Neural progenitor cell (in vitro differentiated cells): ENCODE measurements at regions not wholly inside any gene's neighbourhood (a gene's known extent, or its start where the extent isn't known, plus 50 kb on each side); places are given as distances from the start of the nearest gene placed in this dataset.
A peak's percentile ranks its signal among the peaks of the same experiment; 100 is the strongest.

Experiments used
- DNase-seq: peaks from one replicate; pipeline ENCODE4 v3.0.0-alpha.2; 2016; ENCODE audit warnings: low spot score
- H2AFZ ChIP-seq: fragments of 200-600 bp; sonication (generic); replicated peaks from 2 replicates; pipeline ENCODE4 v1.6.1; 2016; ENCODE audit warnings: antibody characterized with exemption
- H3F3A ChIP-seq: fragments of 200-600 bp; sonication (generic); 2 replicates; pipeline ENCODE4 v1.6.1; 2016; ENCODE audit warnings: antibody characterized with exemption, low read depth
- H3K27ac ChIP-seq: fragments of 200-600 bp; sonication (generic); 2 replicates; pipeline ENCODE4 v1.5.1; 2016; ENCODE audit warnings: mild to moderate bottlenecking
- H3K27me3 ChIP-seq: fragments of 200-600 bp; sonication (generic); 2 replicates; pipeline ENCODE4 v1.6.1; 2016; ENCODE audit warnings: mild to moderate bottlenecking, moderate library complexity
- H3K36me3 ChIP-seq: fragments of 200-600 bp; sonication (generic); 2 replicates; pipeline ENCODE4 v1.5.1; 2016
- H3K4me1 ChIP-seq: fragments of 200-600 bp; sonication (generic); 2 replicates; pipeline ENCODE4 v1.6.1; 2016; ENCODE audit warnings: mixed run types
- H3K4me2 ChIP-seq: fragments of 200-600 bp; sonication (generic); 2 replicates; pipeline ENCODE4 v1.6.1; 2016
- H3K4me3 ChIP-seq: fragments of 200-600 bp; sonication (generic); 2 replicates; pipeline ENCODE4 v1.5.1; 2016
- H3K79me2 ChIP-seq: fragments of 200-600 bp; sonication (generic); 2 replicates; pipeline ENCODE4 v1.6.1; 2016; ENCODE audit warnings: low read depth
- H3K9ac ChIP-seq: fragments of 200-600 bp; sonication (generic); 2 replicates; pipeline ENCODE4 v1.6.1; 2016
- H3K9me3 ChIP-seq: fragments of 200-600 bp; sonication (generic); 2 replicates; pipeline ENCODE4 v1.5.1; 2016; ENCODE audit warnings: low read depth
- H4K20me1 ChIP-seq: fragments of 200-600 bp; sonication (generic); 2 replicates; pipeline ENCODE4 v1.6.1; 2016; ENCODE audit warnings: low read depth
- H3K27ac Mint-ChIP-seq: 3 replicates; pipeline ENCODE4 v1.8.0; 2021; ENCODE audit warnings: mixed read lengths
- H3K27me3 Mint-ChIP-seq: 2 replicates; pipeline ENCODE4 v1.8.0; 2022; ENCODE audit warnings: low read depth, mild to moderate bottlenecking, inconsistent platforms, moderate library complexity, mixed read lengths; ENCODE audit not compliant: insufficient read depth
- H3K36me3 Mint-ChIP-seq: 3 replicates; pipeline ENCODE4 v1.8.0; 2021; ENCODE audit warnings: mixed read lengths
- H3K4me1 Mint-ChIP-seq: 3 replicates; pipeline ENCODE4 v1.8.0; 2021; ENCODE audit warnings: mixed read lengths
- H3K4me3 Mint-ChIP-seq: 3 replicates; pipeline ENCODE4 v1.8.0; 2021; ENCODE audit warnings: mild to moderate bottlenecking, moderate library complexity, mixed read lengths
- H3K9me3 Mint-ChIP-seq: 3 replicates; pipeline ENCODE4 v1.8.0; 2020; ENCODE audit warnings: mixed read lengths
- CTCF ChIP-seq: fragments of 200-600 bp; sonication (generic); IDR thresholded peaks from 2 replicates; pipeline ENCODE4 v1.5.1; 2017; ENCODE audit warnings: antibody characterized with exemption, mild to moderate bottlenecking
- EZH2 ChIP-seq: fragments of 200-600 bp; sonication (generic); IDR thresholded peaks from 2 replicates; pipeline ENCODE4 v1.6.1; 2017; ENCODE audit warnings: antibody characterized with exemption, mild to moderate bottlenecking, moderate library complexity
- EZH2phosphoT487 ChIP-seq: fragments of 200-600 bp; sonication (generic); IDR thresholded peaks from 2 replicates; pipeline ENCODE4 v1.6.1; 2017; ENCODE audit warnings: antibody characterized with exemption

- Histone ChIP-seq H3K36me3 (no peaks in the 10 kb centered on the region), H3K4me3 (no peak overlapping the region), H3F3A (no peaks in the 10 kb centered on the region), H3K9me3 (no peaks in the 10 kb centered on the region), H3K27ac (no peak overlapping the region), H2AFZ (no peak overlapping the region), H3K4me2 (no peak overlapping the region), H4K20me1 (no peaks in the 10 kb centered on the region), H3K4me1 (no peaks in the 10 kb centered on the region), H3K27me3 (no peaks in the 10 kb centered on the region), H3K9ac (no peak overlapping the region), H3K79me2 (no peaks in the 10 kb centered on the region)
- Mint-ChIP-seq H3K4me3 (no peak overlapping the region), H3K27ac (no peak overlapping the region), H3K36me3 (peaks cover 2% of the 10 kb centered on the region), H3K9me3 (peaks cover 9% of the 10 kb centered on the region), H3K4me1 (peaks cover 35% of the 10 kb centered on the region), H3K27me3 (peaks cover 8% of the 10 kb centered on the region)
- TF ChIP-seq EZH2 (no peak), EZH2phosphoT487 (no peak)
- DNase-seq = no peak
Observed at GRCh38 chr5:4078544-4078943, 482.9 kb downstream of the IRX1 start.

GRCh38 chr5:4079831-4080230 is 484.2 kb downstream of the IRX1 start:
- Mint-ChIP-seq H3K27ac (no peak overlapping the region), H3K4me1 (peaks cover 35% of the 10 kb centered on the region), H3K36me3 (peaks cover 2% of the 10 kb centered on the region), H3K4me3 (no peak overlapping the region), H3K9me3 (peaks cover 9% of the 10 kb centered on the region), H3K27me3 (peaks cover 9% of the 10 kb centered on the region)
- Histone ChIP-seq H3F3A (no peaks in the 10 kb centered on the region), H3K36me3 (no peaks in the 10 kb centered on the region), H4K20me1 (no peaks in the 10 kb centered on the region), H3K27me3 (no peaks in the 10 kb centered on the region), H3K4me3 (no peak overlapping the region), H3K79me2 (no peaks in the 10 kb centered on the region), H3K4me1 (no peaks in the 10 kb centered on the region), H3K9ac (no peak overlapping the region), H2AFZ (no peak overlapping the region), H3K27ac (no peak overlapping the region), H3K4me2 (no peak overlapping the region), H3K9me3 (no peaks in the 10 kb centered on the region)
- TF ChIP-seq CTCF (no peak), EZH2 (no peak), EZH2phosphoT487 (no peak)
- no peak for DNase-seq

- Histone ChIP-seq H3K36me3 (no peaks in the 10 kb centered on the region), H3K27me3 (no peaks in the 10 kb centered on the region), H3K27ac (no peak overlapping the region), H3K79me2 (no peaks in the 10 kb centered on the region), H3F3A (no peaks in the 10 kb centered on the region), H3K4me2 (no peak overlapping the region), H3K9ac (no peak overlapping the region), H3K4me1 (no peaks in the 10 kb centered on the region), H3K9me3 (no peaks in the 10 kb centered on the region), H2AFZ (no peak overlapping the region), H4K20me1 (no peaks in the 10 kb centered on the region), H3K4me3 (no peak overlapping the region)
- Mint-ChIP-seq H3K4me3 (peak overlapping the region; percentile 37), H3K27ac (peak overlapping the region; percentile 50), H3K9me3 (peaks cover 6% of the 10 kb centered on the region), H3K36me3 (peaks cover 2% of the 10 kb centered on the region), H3K27me3 (peaks cover 9% of the 10 kb centered on the region), H3K4me1 (peaks cover 35% of the 10 kb centered on the region)
- DNase-seq = no peak
- TF ChIP-seq CTCF = no peak
- TF ChIP-seq EZH2 = no peak
- no peak for TF ChIP-seq EZH2phosphoT487
Observed at GRCh38 chr5:4080370-4080769, 484.7 kb downstream of the IRX1 start.

GRCh38 chr5:4081059-4081458 is 485.4 kb downstream of the IRX1 start:
- no peaks in the 10 kb centered on the region for H3K27me3 ChIP-seq
- no peak overlapping the region for H3K4me3 ChIP-seq
- H3K9ac ChIP-seq = no peak overlapping the region
- Mint-ChIP-seq H3K27me3 (peaks cover 9% of the 10 kb centered on the region), H3K9me3 (peaks cover 5% of the 10 kb centered on the region), H3K27ac (peak overlapping the region; percentile 50), H3K4me3 (no peak overlapping the region), H3K4me1 (peaks cover 35% of the 10 kb centered on the region), H3K36me3 (peaks cover 2% of the 10 kb centered on the region)
- no peaks in the 10 kb centered on the region for H3F3A ChIP-seq
- no peak for DNase-seq
- no peaks in the 10 kb centered on the region for H3K79me2 ChIP-seq
- no peaks in the 10 kb centered on the region for H3K9me3 ChIP-seq
- no peaks in the 10 kb centered on the region for H3K4me1 ChIP-seq
- no peak overlapping the region for H2AFZ ChIP-seq
- no peak for TF ChIP-seq CTCF
- TF ChIP-seq EZH2phosphoT487 = no peak
- no peak for TF ChIP-seq EZH2
- no peak overlapping the region for H3K27ac ChIP-seq
- H3K4me2 ChIP-seq = no peak overlapping the region
- H3K36me3 ChIP-seq = no peaks in the 10 kb centered on the region
- H4K20me1 ChIP-seq = no peaks in the 10 kb centered on the region
